ENCODE measurements at regions not wholly inside any gene's neighbourhood (a gene's known extent, or its start where the extent isn't known, plus 50 kb on each side); places are given as distances from the start of the nearest gene placed in this dataset.

DNA sequence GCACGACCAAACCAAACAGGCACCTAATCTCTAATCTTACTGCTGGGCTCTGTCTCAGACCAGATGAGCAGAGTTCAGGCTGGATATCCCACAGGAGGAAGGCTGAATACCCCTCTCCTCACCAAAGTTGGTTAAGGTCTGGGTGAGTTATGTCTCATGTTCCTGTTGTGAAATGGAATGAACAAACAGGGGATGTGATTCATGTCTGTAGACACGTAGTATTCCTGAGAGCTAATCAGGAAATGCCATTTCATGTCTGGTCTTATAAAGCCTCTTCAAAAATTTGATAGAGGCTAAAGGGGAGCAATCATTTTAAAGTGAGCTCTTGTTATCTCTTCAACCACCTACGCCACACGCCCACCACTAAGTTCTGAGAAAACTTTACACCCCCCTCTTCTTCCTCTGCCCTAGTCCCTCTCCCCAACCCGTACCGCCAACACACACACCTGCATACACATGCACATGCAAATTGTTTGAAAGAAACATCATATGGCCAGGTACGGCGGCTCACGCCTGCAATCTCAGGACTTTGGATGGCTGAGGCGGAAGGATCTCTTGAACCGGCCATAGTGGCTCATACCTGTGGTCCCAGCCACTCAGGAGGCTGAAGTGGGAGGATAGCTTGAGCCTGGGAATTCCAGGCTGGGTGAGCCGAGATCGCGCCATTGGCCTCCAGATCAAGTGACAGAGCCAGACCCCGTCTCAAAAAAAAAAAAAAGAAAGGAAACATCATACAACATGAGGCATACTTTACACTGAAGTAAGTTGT, 69.8 kb upstream of the RAI14 start:
- H3K36me3 ChIP-seq (ENCODE audit: control insufficient read depth in 1 of 2, insufficient read depth in 2 of 2, low read length in 2 of 2): no peaks in the 10 kb centered on the region
- no peak overlapping the region for H3K4me3 ChIP-seq (ENCODE audit: low read depth in 1 of 2, low read length in 2 of 2)
- no peaks in the 10 kb centered on the region for H3K4me1 ChIP-seq (ENCODE audit: control insufficient read depth in 1 of 2, insufficient read depth in 2 of 2, low read length in 2 of 2)
- H3K9me3 ChIP-seq (ENCODE audit: control insufficient read depth in 1 of 2, low read length in 2 of 2): no peaks in the 10 kb centered on the region
- peak overlapping the region; percentile 40 for H3K27ac ChIP-seq (ENCODE audit: low read length)
- H3K27me3 ChIP-seq (ENCODE audit: low read depth, low read length): no peaks in the 10 kb centered on the region

DNA sequence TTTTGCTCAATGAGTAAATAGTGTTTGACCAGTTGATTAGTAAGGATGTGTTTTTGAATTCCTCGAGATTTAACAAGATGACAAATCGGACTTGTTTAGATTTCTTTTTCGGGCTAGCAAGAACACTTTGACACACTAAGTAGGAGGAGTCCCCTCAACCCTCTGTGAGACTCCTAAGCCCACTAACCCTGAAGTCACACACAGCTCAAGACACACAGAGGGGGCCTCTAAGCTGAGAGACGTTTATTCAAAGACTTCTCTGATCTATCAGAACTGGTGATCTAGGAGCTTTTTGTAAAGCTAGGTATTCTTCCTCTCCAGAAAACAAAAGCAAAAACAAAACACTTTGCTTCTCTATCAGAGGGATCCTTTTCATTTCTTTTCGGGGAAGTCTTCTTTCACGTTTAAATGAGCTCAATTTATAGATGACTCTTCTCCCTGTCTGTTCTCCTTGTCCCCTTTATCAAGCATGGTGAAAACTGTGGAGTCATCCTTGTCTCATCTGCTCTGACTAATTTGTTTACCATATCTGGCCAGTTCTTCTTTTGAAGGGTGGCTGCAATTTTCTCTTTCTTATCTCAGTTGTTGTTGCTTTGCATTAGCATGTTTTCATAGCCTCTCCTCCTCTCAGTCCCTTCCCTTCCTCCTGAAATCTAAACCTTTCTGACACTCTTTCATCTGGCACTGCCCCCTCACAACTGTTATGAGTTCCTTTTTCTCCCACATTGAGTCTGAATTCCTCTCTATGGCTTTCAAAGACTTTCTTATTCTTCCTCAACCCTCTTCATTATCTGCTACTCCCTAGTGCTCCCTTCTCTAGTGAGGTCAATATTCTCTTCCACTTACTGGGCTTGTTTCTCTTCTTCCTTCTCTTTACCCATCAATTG, 68.5 kb upstream of the RAI14 start:
- Histone ChIP-seq H3K36me3 (ENCODE audit: control insufficient read depth in 1 of 2, insufficient read depth in 2 of 2, low read length in 2 of 2) (no peaks in the 10 kb centered on the region), H3K9me3 (ENCODE audit: control insufficient read depth in 1 of 2, low read length in 2 of 2) (no peaks in the 10 kb centered on the region), H3K4me3 (ENCODE audit: low read depth in 1 of 2, low read length in 2 of 2) (no peak overlapping the region), H3K4me1 (ENCODE audit: control insufficient read depth in 1 of 2, insufficient read depth in 2 of 2, low read length in 2 of 2) (no peaks in the 10 kb centered on the region), H3K27ac (ENCODE audit: low read length) (no peak overlapping the region), H3K27me3 (ENCODE audit: low read depth, low read length) (no peaks in the 10 kb centered on the region)

DNA sequence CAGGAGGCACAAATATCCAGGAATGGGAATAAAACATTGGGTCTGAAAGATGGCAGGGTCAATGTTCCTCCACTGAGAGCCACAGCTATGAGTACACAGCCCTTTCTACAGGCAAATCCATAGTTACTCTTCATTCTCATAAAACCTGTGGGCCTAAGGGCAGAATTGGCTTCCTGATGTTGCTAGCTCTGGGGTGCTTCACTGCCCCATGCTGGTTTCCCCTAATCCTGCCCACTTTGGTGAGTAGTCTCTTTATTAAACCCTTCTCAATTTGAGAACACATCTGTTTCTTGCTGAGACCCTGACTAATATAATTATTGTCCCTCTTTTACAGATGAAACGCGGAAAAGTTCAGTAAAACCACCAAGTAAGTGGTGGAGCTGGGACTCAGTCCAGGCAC, 66.3 kb upstream of the RAI14 start:
- Histone ChIP-seq H3K4me1 (ENCODE audit: control insufficient read depth in 1 of 2, insufficient read depth in 2 of 2, low read length in 2 of 2) (no peaks in the 10 kb centered on the region), H3K4me3 (ENCODE audit: low read depth in 1 of 2, low read length in 2 of 2) (no peak overlapping the region), H3K27me3 (ENCODE audit: low read depth, low read length) (no peaks in the 10 kb centered on the region)

DNA sequence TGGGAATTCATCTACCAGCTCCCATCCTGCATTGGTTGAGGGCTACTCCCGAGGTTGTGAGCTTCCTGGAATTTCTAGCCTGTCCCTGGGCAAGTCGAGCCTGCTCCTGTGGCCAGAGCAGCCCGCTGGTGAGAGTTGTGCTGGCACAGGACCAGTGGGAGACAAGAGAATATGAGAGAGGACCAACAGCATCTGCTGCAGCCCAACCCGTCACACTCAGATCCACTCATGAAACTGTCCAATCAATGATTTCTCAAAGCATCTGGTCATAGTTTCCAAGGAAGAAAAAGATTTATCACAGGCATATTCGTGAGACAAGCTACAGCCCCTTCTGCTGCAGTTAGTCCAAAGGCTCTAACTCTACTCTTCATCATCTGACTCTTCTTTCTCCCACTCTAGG, 64.4 kb upstream of the RAI14 start:
- H3K4me1 ChIP-seq (ENCODE audit: control insufficient read depth in 1 of 2, insufficient read depth in 2 of 2, low read length in 2 of 2): no peaks in the 10 kb centered on the region
- no peak overlapping the region for H3K27ac ChIP-seq (ENCODE audit: low read length)
- no peaks in the 10 kb centered on the region for H3K36me3 ChIP-seq (ENCODE audit: control insufficient read depth in 1 of 2, insufficient read depth in 2 of 2, low read length in 2 of 2)
- no peaks in the 10 kb centered on the region for H3K9me3 ChIP-seq (ENCODE audit: control insufficient read depth in 1 of 2, low read length in 2 of 2)
- no peak overlapping the region for H3K4me3 ChIP-seq (ENCODE audit: low read depth in 1 of 2, low read length in 2 of 2)
- H3K27me3 ChIP-seq (ENCODE audit: low read depth, low read length): no peaks in the 10 kb centered on the region

More for the DNA sequence above, 66.3 kb upstream of the RAI14 start:
- Histone ChIP-seq H3K27ac (ENCODE audit: low read length) (no peak overlapping the region), H3K9me3 (ENCODE audit: control insufficient read depth in 1 of 2, low read length in 2 of 2) (no peaks in the 10 kb centered on the region), H3K36me3 (ENCODE audit: control insufficient read depth in 1 of 2, insufficient read depth in 2 of 2, low read length in 2 of 2) (no peaks in the 10 kb centered on the region)

DNA sequence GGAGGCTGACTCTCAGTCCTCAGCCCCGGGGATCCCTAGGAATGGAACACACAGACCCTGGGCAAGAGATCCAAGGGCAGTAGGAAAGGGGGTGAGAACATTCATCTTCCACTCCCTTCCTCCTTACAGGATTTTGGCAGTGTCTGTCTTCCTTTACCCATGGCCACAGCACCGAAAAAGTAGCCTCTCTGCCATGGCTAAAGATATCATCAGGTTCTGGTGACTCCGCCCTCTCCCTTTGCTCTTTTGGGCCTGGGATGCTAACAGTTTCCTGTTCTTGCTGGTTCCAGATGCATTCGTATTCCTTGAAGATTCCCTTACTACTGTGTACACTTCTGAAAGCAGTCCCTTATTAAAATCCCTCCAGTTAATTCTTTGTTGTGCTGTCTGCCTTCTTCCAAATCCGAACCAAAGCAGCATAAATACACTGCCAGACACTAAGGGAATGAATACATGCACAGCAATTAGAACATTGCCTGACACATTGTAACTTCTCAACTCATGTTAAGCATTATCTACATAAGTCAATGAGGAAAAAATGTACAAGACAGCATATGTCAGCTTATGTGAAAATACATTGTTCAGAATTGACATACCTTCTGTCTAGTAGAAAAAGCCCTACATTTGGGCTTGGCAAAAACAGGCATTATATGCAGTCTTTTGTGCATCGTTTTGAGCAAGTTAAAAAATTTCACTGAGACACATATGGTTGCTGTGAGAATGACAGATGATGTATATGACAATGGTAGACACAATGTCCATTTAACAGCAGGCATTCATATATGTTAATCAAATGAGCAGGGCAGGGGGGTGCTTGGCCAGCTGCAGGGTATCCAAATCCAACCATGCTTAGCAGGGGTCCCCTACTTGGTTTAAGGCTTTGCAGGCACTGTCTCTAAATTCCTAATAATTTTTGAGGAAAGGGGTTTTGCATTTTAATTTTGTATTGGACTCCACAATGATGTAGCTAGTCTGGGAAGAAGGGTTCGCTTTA, 58.8 kb upstream of the RAI14 start:
- H3K36me3 ChIP-seq (ENCODE audit: control insufficient read depth in 1 of 2, insufficient read depth in 2 of 2, low read length in 2 of 2): no peaks in the 10 kb centered on the region
- H3K27me3 ChIP-seq (ENCODE audit: low read depth, low read length): no peaks in the 10 kb centered on the region
- peak overlapping the region; percentile 33 for H3K27ac ChIP-seq (ENCODE audit: low read length)
- no peaks in the 10 kb centered on the region for H3K9me3 ChIP-seq (ENCODE audit: control insufficient read depth in 1 of 2, low read length in 2 of 2)
- H3K4me1 ChIP-seq (ENCODE audit: control insufficient read depth in 1 of 2, insufficient read depth in 2 of 2, low read length in 2 of 2): peaks cover 0 to 8% of the 10 kb centered on the region in 2 donors
- no peak overlapping the region for H3K4me3 ChIP-seq (ENCODE audit: low read depth in 1 of 2, low read length in 2 of 2)

DNA sequence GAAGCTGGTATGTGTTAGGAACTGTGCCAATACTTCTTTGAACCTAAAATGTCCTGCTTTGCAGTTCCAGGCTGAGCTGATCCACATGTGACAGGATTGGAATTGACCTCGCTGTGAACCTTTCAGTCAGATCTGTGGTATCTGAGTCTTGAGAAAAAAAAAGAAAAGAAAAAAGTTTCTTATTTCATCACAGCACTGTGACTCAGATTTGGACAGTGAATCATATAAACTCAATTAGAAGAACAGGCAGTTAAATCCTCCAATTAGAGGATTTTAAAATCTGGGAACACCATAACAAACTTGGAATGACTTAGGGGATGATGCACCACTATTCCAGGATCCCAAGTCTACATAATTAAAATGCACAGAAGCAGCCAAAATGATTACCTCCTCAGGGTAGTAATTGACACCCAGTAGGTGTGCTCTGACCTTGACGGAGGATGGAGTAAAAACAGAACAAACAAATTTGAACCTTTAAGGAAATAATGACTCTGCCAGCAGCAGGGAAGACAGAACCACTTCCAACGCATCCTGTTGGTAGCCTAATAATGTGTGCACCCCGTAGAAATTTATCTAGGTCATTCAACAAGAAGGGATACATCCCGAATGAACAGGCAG, 57.8 kb upstream of the RAI14 start:
- H3K36me3 ChIP-seq (ENCODE audit: control insufficient read depth in 1 of 2, insufficient read depth in 2 of 2, low read length in 2 of 2): no peaks in the 10 kb centered on the region
- no peak overlapping the region for H3K4me3 ChIP-seq (ENCODE audit: low read depth in 1 of 2, low read length in 2 of 2)
- no peaks in the 10 kb centered on the region for H3K27me3 ChIP-seq (ENCODE audit: low read depth, low read length)
- H3K4me1 ChIP-seq (ENCODE audit: control insufficient read depth in 1 of 2, insufficient read depth in 2 of 2, low read length in 2 of 2): peaks cover 0 to 8% of the 10 kb centered on the region in 2 donors
- H3K27ac ChIP-seq (ENCODE audit: low read length): no peak overlapping the region
- no peaks in the 10 kb centered on the region for H3K9me3 ChIP-seq (ENCODE audit: control insufficient read depth in 1 of 2, low read length in 2 of 2)

DNA sequence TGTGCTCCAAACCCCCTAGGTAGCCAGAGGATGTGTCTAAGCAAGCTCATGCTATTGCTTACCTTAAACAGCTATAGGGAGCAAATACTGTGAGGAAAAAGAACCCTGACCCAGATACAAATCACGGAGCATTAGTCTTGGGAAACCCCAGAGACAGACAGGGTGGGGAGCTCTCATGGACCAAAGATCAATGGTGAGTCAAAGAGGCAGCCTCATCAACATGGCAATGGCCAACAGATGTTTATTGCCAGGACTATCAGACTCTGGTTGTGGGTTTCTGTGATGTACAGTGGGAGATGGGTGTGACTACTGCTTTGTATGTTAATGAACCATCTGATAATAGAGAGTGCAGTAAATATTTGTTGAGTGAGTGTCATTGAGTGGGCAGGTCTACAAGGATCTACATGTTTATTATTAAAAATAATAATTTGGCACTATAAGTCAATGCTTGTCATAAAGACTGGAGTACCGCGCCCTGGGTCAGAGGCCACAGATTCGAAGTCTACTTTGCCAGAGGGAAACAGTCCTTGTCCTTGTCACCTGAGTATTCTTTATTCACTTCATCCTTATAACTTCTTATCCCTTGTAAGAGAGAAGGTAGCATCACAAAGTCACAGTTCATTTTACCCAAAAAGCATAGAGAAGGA, 56.5 kb upstream of the RAI14 start:
- Histone ChIP-seq H3K9me3 (ENCODE audit: control insufficient read depth in 1 of 2, low read length in 2 of 2) (no peaks in the 10 kb centered on the region), H3K27me3 (ENCODE audit: low read depth, low read length) (no peaks in the 10 kb centered on the region), H3K4me3 (ENCODE audit: low read depth in 1 of 2, low read length in 2 of 2) (no peak overlapping the region), H3K27ac (ENCODE audit: low read length) (no peak overlapping the region), H3K36me3 (ENCODE audit: control insufficient read depth in 1 of 2, insufficient read depth in 2 of 2, low read length in 2 of 2) (no peaks in the 10 kb centered on the region), H3K4me1 (ENCODE audit: control insufficient read depth in 1 of 2, insufficient read depth in 2 of 2, low read length in 2 of 2) (peaks cover 0 to 8% of the 10 kb centered on the region in 2 donors)

DNA sequence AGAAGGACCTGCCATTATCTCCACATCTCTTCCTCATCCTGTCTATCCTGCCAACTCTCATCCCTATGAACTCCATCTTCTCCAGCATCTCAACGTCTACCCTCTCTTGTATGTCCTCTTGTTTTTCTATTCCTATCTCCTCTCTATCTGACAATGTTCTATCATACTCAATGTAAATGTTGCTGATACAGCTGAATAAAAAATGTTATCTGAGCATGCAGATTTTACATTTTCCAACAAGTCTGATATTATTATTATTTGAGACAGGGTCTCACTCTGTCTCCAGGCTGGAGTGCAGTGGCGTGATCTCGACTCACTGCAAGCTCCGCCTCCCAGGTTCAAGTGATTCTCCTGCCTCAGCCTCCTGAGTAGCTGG, 56.0 kb upstream of the RAI14 start:
- no peaks in the 10 kb centered on the region for H3K9me3 ChIP-seq (ENCODE audit: control insufficient read depth in 1 of 2, low read length in 2 of 2)
- H3K27me3 ChIP-seq (ENCODE audit: low read depth, low read length): no peaks in the 10 kb centered on the region
- H3K4me3 ChIP-seq (ENCODE audit: low read depth in 1 of 2, low read length in 2 of 2): no peak overlapping the region
- H3K36me3 ChIP-seq (ENCODE audit: control insufficient read depth in 1 of 2, insufficient read depth in 2 of 2, low read length in 2 of 2): no peaks in the 10 kb centered on the region
- H3K27ac ChIP-seq (ENCODE audit: low read length): no peak overlapping the region
- peaks cover 0 to 8% of the 10 kb centered on the region in 2 donors for H3K4me1 ChIP-seq (ENCODE audit: control insufficient read depth in 1 of 2, insufficient read depth in 2 of 2, low read length in 2 of 2)

DNA sequence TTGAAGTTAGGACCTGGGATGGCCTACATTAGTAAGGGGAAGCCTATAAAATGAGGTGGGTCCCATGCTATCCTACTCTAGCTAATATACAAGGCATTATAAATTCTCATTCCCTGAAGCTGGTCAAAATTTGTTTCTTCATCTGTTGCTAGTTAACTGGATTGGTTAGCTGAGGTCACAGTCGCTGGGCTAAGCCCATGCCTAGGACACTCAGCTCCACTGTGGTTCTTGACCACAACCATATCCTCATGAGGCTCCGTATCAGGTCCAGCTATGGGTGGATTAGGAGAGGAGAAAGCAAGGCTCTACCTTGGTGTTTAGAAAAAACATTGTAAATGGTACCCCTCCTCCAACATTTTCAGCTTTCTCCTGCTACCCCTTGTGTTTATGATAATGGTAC, 52.8 kb upstream of the RAI14 start:
- no peaks in the 10 kb centered on the region for H3K4me1 ChIP-seq (ENCODE audit: control insufficient read depth in 1 of 2, insufficient read depth in 2 of 2, low read length in 2 of 2)

DNA sequence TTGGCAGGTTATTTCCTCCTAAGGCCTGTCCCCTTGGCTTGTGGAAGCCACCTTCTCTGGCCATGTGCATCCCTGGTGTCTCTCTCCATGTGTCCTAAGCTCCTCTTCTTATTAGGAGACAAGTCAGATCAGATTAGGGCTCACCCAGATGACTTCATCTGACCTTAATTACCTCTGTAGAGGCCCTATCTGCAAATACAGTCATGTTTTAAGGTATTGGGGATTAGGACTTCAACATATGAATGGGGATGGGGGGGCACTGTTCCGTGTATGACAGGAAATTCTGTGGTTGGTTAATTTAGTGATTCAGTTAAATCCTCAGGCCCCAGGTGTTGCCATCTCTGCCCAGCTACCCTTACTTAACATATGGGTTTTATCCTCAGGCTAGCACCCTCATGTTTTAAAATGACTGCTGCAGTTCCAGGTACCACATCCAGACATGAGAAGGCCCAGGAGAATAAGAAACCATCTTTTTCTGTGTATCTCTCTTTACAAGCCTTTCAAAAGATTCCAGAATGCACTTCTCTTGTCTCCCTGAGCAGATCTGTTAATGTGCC, 51.9 kb upstream of the RAI14 start:
- Histone ChIP-seq H3K4me1 (ENCODE audit: control insufficient read depth in 1 of 2, insufficient read depth in 2 of 2, low read length in 2 of 2) (peaks cover 0 to 7% of the 10 kb centered on the region in 2 donors), H3K27ac (ENCODE audit: low read length) (no peak overlapping the region), H3K9me3 (ENCODE audit: control insufficient read depth in 1 of 2, low read length in 2 of 2) (no peaks in the 10 kb centered on the region), H3K36me3 (ENCODE audit: control insufficient read depth in 1 of 2, insufficient read depth in 2 of 2, low read length in 2 of 2) (no peaks in the 10 kb centered on the region), H3K27me3 (ENCODE audit: low read depth, low read length) (no peaks in the 10 kb centered on the region), H3K4me3 (ENCODE audit: low read depth in 1 of 2, low read length in 2 of 2) (no peak overlapping the region)

More for the DNA sequence above, 52.8 kb upstream of the RAI14 start:
- H3K9me3 ChIP-seq (ENCODE audit: control insufficient read depth in 1 of 2, low read length in 2 of 2): no peaks in the 10 kb centered on the region
- H3K4me3 ChIP-seq (ENCODE audit: low read depth in 1 of 2, low read length in 2 of 2): no peak overlapping the region
- H3K27me3 ChIP-seq (ENCODE audit: low read depth, low read length): no peaks in the 10 kb centered on the region
- no peaks in the 10 kb centered on the region for H3K36me3 ChIP-seq (ENCODE audit: control insufficient read depth in 1 of 2, insufficient read depth in 2 of 2, low read length in 2 of 2)
- no peak overlapping the region for H3K27ac ChIP-seq (ENCODE audit: low read length)
